ENCODE measurements at regions not wholly inside any gene's neighbourhood (a gene's known extent, or its start where the extent isn't known, plus 50 kb on each side); places are given as distances from the start of the nearest gene placed in this dataset.

DNA sequence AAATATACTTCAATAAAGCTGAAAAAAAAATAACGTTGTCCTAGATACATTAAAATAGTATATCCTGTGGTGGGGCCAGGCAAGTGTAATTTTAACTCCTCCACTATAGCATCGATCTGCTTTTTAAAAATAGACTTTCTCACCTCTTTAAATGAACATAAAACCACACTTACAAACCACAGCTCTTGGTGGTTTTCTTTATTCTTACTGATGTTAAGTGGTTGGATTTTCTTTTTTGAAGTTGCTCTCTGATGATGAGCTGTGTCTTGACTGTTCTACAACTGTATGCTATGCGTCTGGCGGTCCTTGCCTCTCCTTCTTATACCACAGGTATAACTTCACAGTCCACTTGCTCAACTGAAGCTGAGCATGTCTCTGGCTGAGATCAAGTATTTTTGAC lies 721.5 kb upstream of the KLHL1 start:
- Histone ChIP-seq H3K27ac (no peak overlapping the region), H3K4me2 (ENCODE audit: low read length) (no peak overlapping the region), H3K4me1 (no peaks in the 10 kb centered on the region), H3K79me2 (no peaks in the 10 kb centered on the region), H3K27me3 (ENCODE audit: control insufficient read depth, insufficient read depth, low read length) (no peaks in the 10 kb centered on the region), H3K9ac (no peak overlapping the region), H3K36me3 (ENCODE audit: control insufficient read depth, insufficient read depth, low read length) (no peaks in the 10 kb centered on the region), H3K9me3 (ENCODE audit: control insufficient read depth, low read length) (no peaks in the 10 kb centered on the region), H3K4me3 (ENCODE audit: low read depth, low read length) (no peak overlapping the region), H2AFZ (no peak overlapping the region)
- TF ChIP-seq, protein P1, sequence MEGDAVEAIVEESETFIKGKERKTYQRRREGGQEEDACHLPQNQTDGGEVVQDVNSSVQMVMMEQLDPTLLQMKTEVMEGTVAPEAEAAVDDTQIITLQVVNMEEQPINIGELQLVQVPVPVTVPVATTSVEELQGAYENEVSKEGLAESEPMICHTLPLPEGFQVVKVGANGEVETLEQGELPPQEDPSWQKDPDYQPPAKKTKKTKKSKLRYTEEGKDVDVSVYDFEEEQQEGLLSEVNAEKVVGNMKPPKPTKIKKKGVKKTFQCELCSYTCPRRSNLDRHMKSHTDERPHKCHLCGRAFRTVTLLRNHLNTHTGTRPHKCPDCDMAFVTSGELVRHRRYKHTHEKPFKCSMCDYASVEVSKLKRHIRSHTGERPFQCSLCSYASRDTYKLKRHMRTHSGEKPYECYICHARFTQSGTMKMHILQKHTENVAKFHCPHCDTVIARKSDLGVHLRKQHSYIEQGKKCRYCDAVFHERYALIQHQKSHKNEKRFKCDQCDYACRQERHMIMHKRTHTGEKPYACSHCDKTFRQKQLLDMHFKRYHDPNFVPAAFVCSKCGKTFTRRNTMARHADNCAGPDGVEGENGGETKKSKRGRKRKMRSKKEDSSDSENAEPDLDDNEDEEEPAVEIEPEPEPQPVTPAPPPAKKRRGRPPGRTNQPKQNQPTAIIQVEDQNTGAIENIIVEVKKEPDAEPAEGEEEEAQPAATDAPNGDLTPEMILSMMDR (IDR thresholded peaks at IDR 0.05): no peak

- H3K36me3 ChIP-seq (ENCODE audit: control insufficient read depth, insufficient read depth, low read length): no peaks in the 10 kb centered on the region
Measured at GRCh38 chr13:70817576-70817975, 709.3 kb upstream of the KLHL1 start.

GRCh38 chr13:70816853-70817252 lies 708.6 kb upstream of the KLHL1 start:
- no peaks in the 10 kb centered on the region for H3K4me1 ChIP-seq
- no peaks in the 10 kb centered on the region for H3K36me3 ChIP-seq (ENCODE audit: control insufficient read depth, insufficient read depth, low read length)
- no peaks in the 10 kb centered on the region for H3K79me2 ChIP-seq
- H3K9ac ChIP-seq: no peak overlapping the region
- H3K9me3 ChIP-seq (ENCODE audit: control insufficient read depth, low read length): no peaks in the 10 kb centered on the region
- no peak overlapping the region for H3K4me3 ChIP-seq (ENCODE audit: low read depth, low read length)
- no peak overlapping the region for H3K27ac ChIP-seq
- H3K4me2 ChIP-seq (ENCODE audit: low read length): no peak overlapping the region
- H2AFZ ChIP-seq: no peak overlapping the region
- H3K27me3 ChIP-seq (ENCODE audit: control insufficient read depth, insufficient read depth, low read length): no peaks in the 10 kb centered on the region
- TF ChIP-seq, protein P1 (IDR thresholded peaks at IDR 0.05): no peak

More at GRCh38 chr13:70817576-70817975, 709.3 kb upstream of the KLHL1 start:
- Histone ChIP-seq H3K27ac (no peak overlapping the region), H3K4me1 (no peaks in the 10 kb centered on the region), H3K4me2 (ENCODE audit: low read length) (no peak overlapping the region), H3K9ac (no peak overlapping the region), H3K27me3 (ENCODE audit: control insufficient read depth, insufficient read depth, low read length) (no peaks in the 10 kb centered on the region), H3K4me3 (ENCODE audit: low read depth, low read length) (no peak overlapping the region), H3K79me2 (no peaks in the 10 kb centered on the region), H3K9me3 (ENCODE audit: control insufficient read depth, low read length) (no peaks in the 10 kb centered on the region), H2AFZ (no peak overlapping the region)
- TF ChIP-seq, protein P1 (IDR thresholded peaks at IDR 0.05): no peak

GRCh38 chr13:70814684-70815083 lies 706.4 kb upstream of the KLHL1 start:
- Histone ChIP-seq H3K79me2 (no peaks in the 10 kb centered on the region), H3K27me3 (ENCODE audit: control insufficient read depth, insufficient read depth, low read length) (no peaks in the 10 kb centered on the region), H3K4me2 (ENCODE audit: low read length) (no peak overlapping the region), H3K27ac (no peak overlapping the region), H3K9me3 (ENCODE audit: control insufficient read depth, low read length) (no peaks in the 10 kb centered on the region), H3K4me1 (no peaks in the 10 kb centered on the region), H3K4me3 (ENCODE audit: low read depth, low read length) (no peak overlapping the region), H2AFZ (no peak overlapping the region), H3K9ac (no peak overlapping the region), H3K36me3 (ENCODE audit: control insufficient read depth, insufficient read depth, low read length) (no peaks in the 10 kb centered on the region)
- TF ChIP-seq, protein P1 (IDR thresholded peaks at IDR 0.05): no peak

- no peaks in the 10 kb centered on the region for H3K27me3 ChIP-seq (ENCODE audit: control insufficient read depth, insufficient read depth, low read length)
- no peak overlapping the region for H3K4me3 ChIP-seq (ENCODE audit: low read depth, low read length)
- H3K36me3 ChIP-seq (ENCODE audit: control insufficient read depth, insufficient read depth, low read length): no peaks in the 10 kb centered on the region
Measured at GRCh38 chr13:70812481-70812880, 704.2 kb upstream of the KLHL1 start.

More at GRCh38 chr13:70812481-70812880, 704.2 kb upstream of the KLHL1 start:
- Histone ChIP-seq H3K4me2 (ENCODE audit: low read length) (no peak overlapping the region), H2AFZ (no peak overlapping the region), H3K4me1 (no peaks in the 10 kb centered on the region), H3K9ac (no peak overlapping the region), H3K27ac (no peak overlapping the region), H3K9me3 (ENCODE audit: control insufficient read depth, low read length) (no peaks in the 10 kb centered on the region), H3K79me2 (no peaks in the 10 kb centered on the region)
- TF ChIP-seq, protein P1 (IDR thresholded peaks at IDR 0.05): no peak

Data from parathyroid adenoma (tissue), 2 donors.